Retinal pigment epithelial cell (primary cell): ENCODE measurements at regions not wholly inside any gene's neighbourhood (a gene's known extent, or its start where the extent isn't known, plus 50 kb on each side); places are given as distances from the start of the nearest gene placed in this dataset.

ENCODE experiments used
- DNase-seq: peaks from one replicate; pipeline ENCODE4 v3.0.0-alpha.2; 2010; ENCODE audit warnings: low read depth
- H3K4me3 ChIP-seq: 2 replicates; pipeline ENCODE4 v1.5.1; 2011; ENCODE audit warnings: mild to moderate bottlenecking, low read length, control low read depth, moderate library complexity
- TF ChIP-seq, protein P1 (sequence below): conservative IDR thresholded peaks from 2 replicates; pipeline ENCODE4 v1.5.1; 2011; ENCODE audit warnings: low read depth, low read length, control low read depth, inconsistent platforms

DNA sequence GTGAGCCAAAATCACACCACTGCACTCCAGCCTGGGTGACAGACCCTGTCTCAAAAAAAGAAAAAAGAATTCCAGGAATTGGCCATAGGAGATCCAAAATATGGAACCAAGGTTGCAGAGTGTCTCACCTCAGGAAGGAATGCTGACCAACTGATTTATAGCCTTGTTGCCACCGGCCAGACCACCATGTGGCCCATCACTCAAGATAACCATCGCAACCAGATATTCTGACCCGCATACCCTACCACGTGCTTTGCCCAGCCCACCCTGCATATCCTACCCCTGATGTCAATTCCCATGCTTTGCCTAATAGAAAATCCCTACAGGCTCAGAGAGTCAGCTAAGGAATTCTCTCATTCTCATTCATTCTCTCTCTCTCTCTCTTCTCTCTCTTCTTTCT, 95.1 kb upstream of the DOCK9 start:
- no peak overlapping the region for H3K4me3 ChIP-seq
- TF ChIP-seq, protein P1, sequence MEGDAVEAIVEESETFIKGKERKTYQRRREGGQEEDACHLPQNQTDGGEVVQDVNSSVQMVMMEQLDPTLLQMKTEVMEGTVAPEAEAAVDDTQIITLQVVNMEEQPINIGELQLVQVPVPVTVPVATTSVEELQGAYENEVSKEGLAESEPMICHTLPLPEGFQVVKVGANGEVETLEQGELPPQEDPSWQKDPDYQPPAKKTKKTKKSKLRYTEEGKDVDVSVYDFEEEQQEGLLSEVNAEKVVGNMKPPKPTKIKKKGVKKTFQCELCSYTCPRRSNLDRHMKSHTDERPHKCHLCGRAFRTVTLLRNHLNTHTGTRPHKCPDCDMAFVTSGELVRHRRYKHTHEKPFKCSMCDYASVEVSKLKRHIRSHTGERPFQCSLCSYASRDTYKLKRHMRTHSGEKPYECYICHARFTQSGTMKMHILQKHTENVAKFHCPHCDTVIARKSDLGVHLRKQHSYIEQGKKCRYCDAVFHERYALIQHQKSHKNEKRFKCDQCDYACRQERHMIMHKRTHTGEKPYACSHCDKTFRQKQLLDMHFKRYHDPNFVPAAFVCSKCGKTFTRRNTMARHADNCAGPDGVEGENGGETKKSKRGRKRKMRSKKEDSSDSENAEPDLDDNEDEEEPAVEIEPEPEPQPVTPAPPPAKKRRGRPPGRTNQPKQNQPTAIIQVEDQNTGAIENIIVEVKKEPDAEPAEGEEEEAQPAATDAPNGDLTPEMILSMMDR = no peak
- no peak for DNase-seq

DNA sequence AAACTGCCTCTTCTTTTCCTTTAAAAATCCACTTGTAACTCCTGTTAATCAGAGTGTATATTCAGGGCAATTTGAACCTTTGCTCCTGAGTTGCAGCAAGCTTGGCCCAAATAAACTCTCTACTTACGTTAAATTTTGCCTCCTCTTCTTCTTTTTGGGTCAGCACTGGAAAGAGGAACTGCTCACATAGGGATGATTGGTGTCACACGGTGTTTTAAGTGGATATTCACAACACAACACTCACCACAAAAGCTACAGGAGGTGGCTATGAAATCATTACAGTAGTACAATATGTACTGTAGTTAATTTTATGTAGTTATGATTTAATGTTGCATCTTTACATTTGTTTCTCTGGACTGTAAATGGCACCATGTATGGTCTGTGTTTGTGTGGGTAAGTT, 96.8 kb upstream of the DOCK9 start:
- TF ChIP-seq, protein P1 = no peak
- no peak for DNase-seq
- H3K4me3 ChIP-seq = no peak overlapping the region

GRCh38 chr13:99075268-99076191, 97.7 kb upstream of the DOCK9 start:
- TF ChIP-seq, protein P1 = no peak
- no peak overlapping the region for H3K4me3 ChIP-seq
- DNase-seq = no peak

GRCh38 chr13:99078017-99078771, 100.3 kb upstream of the DOCK9 start:
- H3K4me3 ChIP-seq = no peak overlapping the region
- no peak for DNase-seq
- TF ChIP-seq, protein P1 = no peak

DNA sequence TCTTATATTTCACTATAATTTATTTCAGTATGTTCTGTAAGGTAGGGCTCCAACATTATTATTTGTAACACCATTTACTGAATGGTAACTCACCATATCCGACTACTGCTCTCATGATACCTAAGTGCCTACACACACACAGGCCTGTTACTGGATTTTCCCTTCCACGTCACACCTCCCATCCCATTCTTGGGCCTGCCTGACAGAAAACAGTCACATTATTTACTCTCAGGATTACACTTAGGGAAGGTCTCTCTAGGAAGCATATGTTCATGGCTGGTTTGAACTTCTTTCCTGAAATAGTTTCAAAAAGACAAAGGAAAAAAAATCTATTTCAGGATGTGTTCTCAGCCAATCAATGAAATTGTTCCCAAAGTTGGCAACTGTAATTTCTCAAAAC, 102.3 kb upstream of the DOCK9 start:
- DNase-seq = no peak
- TF ChIP-seq, protein P1 = no peak
- H3K4me3 ChIP-seq = no peak overlapping the region

GRCh38 chr13:99083981-99084380, 106.1 kb upstream of the DOCK9 start:
- no peak for DNase-seq
- no peak overlapping the region for H3K4me3 ChIP-seq
- TF ChIP-seq, protein P1 = no peak
